ENCODE measurements at regions not wholly inside any gene's neighbourhood (a gene's known extent, or its start where the extent isn't known, plus 50 kb on each side); places are given as distances from the start of the nearest gene placed in this dataset.

- DNase-seq: peak; percentile 57
Observed at GRCh38 chr9:106621313-106622163, 241.4 kb upstream of the ZNF462 start.

DNA sequence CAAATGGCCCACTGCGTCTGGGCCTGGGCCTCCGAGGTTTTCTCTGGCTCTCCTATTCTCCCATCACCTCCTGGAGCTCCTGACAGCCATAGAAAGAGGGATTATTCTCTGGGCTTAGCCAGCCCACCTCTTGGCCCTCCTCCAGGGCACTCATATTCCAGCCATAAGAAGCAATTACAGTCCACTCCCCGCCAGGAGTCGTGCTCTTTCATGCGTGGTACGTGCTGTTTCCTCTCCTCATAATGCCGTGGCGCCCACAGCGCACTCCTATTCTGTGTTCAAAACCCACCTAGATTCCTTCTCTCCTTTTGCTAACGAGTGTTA is 240.8 kb upstream of the ZNF462 start:
- DNase-seq: peak; percentile 64

- DNase-seq: no peak
Observed at GRCh38 chr9:106623558-106623957, 239.4 kb upstream of the ZNF462 start.

DNA sequence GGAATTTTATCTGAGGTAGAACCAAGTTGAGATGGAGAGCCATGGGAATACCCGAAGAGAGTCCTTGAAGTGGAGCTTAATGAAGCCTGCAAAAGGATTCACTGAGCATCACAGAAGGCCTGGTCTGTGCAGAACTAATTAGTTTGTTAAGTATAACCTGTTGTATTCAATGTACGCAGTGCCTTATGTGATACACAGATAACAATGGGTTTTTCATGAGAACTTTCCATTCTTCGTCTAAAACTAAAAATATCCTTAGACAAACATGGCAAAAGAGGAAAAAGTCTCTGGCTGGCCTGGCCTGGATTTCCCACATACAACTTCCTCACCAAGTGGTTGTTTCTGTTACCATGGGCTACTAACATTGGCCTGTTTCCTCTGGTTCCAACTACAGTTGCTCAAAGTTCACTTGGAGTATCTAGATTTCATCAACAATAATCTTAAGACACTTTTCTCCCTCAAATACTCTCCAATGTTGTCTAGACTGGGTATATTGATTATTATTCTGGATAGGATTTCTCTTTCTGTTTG is 237.6 kb upstream of the ZNF462 start:
- DNase-seq: no peak

- no peak for DNase-seq
Observed at GRCh38 chr9:106626936-106627335, 236.0 kb upstream of the ZNF462 start.

- DNase-seq: peak; percentile 49
Observed at GRCh38 chr9:106632621-106633020, 230.3 kb upstream of the ZNF462 start.

DNA sequence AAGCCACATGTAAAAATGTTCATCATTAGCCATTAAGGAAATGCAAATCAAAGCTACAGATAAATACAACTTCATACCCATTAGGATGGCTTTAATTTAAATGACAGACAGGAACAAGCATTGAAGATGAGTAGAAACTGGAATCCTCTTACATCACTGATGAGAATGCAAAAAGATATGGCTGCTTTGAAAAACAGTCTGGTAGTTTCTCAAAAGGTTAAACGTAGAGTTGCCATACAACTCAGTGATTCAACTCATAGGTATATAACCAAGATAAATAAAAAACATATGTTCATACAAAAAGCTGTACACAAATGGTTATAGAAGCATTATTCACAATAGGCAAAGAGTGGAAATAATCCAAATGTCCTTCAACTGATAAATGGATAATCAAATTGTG is 228.8 kb upstream of the ZNF462 start:
- peak; percentile 36 for DNase-seq

DNA sequence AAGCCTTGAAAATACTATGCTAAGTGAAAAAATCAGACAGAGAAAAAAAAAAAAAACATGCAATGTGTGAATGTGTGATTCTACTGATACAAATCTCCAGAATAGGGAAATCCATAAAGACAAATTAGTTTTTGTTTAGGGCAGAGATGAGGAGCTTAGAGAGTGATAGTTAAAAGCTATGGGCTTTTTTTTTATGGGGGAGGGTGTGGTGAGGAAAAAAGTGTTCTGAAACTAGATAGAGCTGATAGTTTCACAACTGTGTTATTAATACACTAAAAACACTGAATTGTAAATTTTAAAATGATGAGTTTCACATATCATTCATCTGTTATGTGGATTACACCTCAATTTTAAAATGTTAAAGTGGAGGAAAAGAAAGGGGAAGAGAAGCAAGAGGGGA is 228.3 kb upstream of the ZNF462 start:
- DNase-seq: no peak

GRCh38 chr9:106637486-106637885 is 225.5 kb upstream of the ZNF462 start:
- no peak for DNase-seq

GRCh38 chr9:106639873-106640568 is 222.9 kb upstream of the ZNF462 start:
- DNase-seq: no peak

DNA sequence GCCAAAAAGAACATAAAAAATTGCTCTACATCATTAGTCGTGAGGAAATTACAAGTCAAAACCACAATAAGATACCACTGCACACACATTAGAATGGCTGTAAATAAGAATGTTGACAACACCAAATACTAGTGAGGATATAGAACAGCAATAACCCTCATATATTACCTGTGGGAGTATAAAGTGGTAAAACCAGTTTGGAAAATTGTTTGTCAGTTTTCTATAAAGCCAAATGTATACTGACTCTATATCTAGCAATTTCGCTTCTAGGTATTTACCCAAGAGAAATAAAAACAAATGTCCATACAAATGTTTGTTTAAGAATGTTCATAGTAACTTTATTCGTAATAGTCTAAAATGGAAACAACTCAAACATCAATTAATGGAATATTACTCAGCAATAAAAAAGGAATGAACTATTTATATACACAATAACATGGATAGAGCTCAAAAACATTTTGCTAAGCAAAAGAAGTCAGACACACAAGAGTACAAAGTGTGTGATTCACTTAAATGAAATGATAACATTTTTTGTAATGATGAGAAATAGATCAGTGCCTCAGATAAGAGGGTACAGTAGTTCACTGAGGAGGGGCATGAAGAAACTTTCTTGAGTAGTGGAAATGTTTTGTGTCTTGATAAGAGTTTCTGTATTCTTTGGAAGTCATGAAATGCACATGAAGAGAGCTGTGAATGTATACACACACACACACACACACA is 219.6 kb upstream of the ZNF462 start:
- DNase-seq: no peak

DNA sequence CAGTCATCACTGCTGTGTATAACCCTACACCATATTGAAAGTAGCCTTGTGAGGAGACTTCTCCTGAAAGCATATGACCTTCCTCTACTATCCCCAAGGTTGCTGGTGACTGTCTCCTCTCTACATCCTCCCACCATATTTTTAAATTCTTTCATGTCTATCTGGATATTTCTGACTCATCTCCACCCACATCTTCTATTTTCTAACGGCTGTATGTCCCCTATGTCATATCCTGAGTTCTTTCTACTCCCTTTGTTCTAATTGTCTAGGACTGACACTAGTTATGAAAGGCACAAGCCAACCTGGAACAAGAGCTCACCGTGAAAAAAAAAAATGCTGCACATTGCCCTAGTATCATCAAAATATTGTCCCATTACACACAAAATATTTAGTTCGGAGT is 218.3 kb upstream of the ZNF462 start:
- DNase-seq: no peak

GRCh38 chr9:106648799-106649198 is 214.2 kb upstream of the ZNF462 start:
- peak; percentile 23 for DNase-seq

- DNase-seq: no peak
Observed at GRCh38 chr9:106649664-106650063, 213.3 kb upstream of the ZNF462 start.

GRCh38 chr9:106653213-106653612 is 209.8 kb upstream of the ZNF462 start:
- DNase-seq: peak; percentile 86

DNA sequence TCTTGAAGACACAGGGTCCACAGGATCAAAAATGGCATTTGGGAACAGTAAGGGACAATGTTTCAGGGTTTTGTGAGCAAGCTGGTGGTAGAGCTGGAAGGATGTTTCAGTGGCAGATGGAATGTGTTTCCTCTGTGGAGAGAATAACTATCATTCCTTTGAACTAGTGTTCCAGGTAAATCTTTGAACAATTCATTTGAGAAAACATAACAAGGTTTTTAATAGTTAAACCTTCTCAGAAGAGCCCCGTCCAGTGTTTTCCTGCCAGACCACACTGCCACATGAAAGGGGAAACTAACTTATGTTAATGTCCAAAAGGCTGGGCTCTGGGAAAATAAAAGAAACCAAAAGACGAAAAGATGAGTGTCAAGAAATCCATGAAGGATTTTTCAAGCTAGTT is 207.0 kb upstream of the ZNF462 start:
- DNase-seq: no peak

DNA sequence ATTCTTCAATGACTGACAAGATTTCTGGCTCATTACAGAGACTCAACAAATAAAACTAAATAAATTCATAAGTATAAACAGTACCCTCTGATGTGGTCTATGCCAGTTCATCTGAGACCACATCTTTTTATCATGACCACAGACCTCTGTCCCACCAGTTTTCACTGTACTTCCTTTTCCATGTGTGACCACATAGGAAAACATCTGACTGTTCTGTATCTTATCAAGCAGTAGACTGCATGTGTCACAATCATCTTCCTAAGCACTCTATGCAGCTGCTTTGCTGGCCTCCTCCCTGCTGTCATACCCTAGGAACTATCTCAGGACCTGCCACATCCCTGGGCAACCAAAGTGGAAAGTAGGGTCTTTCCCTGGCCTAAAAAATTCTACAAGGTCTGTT is 205.0 kb upstream of the ZNF462 start:
- DNase-seq: no peak

DNA sequence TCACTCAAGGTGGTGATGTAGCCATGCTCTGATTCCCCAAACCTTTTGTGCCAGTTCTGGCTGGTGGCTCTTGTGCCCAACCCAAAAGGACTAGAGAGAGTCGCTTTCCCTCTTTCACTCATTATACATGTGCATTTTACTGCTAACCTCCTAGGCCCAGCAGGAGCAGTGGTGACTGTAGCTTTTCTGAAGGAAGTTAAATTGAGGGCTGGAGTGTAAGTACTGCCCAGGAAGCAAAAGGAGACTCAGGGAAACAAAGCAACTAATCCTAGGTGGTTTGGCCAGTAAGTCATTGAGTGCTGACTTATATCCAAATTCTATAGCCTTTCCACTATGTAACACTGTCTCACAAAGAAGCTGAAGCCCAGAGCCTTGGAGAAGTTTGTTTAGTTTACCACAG is 194.4 kb upstream of the ZNF462 start:
- DNase-seq: no peak

DNA sequence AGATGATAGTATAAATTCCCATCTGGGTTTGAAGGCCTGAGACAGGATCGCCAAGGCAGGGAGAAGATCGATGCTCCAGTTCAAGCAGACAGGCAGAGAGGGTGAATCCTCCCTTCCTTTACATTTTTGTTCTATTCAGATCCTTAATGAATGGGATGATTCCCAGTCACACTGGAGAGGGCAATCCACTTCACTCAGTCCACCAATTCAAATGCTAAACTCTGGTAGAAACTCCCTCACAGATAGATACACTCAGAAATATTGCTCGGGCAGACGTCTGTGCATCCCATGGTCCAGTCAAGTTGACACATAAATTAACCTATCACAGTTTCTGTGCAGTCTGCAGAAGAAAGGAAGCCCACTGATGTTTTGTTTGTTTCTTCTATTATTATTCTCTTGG is 193.1 kb upstream of the ZNF462 start:
- no peak for DNase-seq

DNA sequence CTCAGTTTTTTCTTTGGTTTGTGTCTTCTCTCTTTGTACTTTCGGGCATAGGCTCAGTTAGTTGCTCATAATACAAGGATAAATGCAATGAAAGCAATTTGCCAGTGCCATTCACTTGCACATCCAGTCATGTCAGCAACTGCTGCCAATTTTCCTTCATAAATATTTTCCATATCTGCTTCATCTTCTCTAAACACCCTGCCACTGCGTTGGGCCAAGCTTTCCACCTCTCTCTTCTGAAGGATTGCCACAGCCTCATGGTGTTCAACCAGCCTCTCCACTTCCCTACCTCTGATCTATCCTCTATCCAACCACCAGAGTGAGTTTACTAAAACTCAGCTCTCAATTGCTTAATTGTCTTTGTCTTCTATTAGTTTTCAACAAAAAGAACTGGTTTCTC is 192.5 kb upstream of the ZNF462 start:
- DNase-seq: no peak

- no peak for DNase-seq
Observed at GRCh38 chr9:106675780-106676179, 187.2 kb upstream of the ZNF462 start.

GRCh38 chr9:106677374-106677773 is 185.6 kb upstream of the ZNF462 start:
- no peak for DNase-seq

DNA sequence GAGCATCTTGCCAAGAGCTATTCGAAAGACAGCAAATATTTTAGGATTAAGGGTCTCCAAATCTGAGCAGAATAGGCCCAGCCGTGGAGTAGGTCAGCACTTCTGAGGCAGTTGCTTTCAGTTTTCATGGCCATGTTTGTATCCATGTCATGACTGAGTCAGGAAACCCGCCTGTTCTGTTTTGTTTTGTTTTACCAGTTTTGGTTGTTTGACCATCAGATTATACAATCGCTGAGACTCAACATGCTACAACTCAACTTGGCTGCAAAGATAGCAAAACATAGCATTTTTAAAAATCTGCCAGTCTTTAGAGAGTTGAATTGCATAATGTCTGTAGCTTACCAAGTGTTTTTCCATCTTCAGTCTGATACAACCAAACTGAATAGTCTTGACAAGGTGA is 185.1 kb upstream of the ZNF462 start:
- no peak for DNase-seq

- DNase-seq: no peak
Observed at GRCh38 chr9:106678273-106678672, 184.7 kb upstream of the ZNF462 start.

Data from fibroblast of upper back skin (primary cell).